NCI-H526 treated with DMSO at 0.1 percent for 48 hours (cell line): ENCODE measurements at regions not wholly inside any gene's neighbourhood (a gene's known extent, or its start where the extent isn't known, plus 50 kb on each side); places are given as distances from the start of the nearest gene placed in this dataset.
"Not testable (repeated sequence)": the region's sequence is repeated elsewhere in the genome, so short reads cannot be mapped to it uniquely, and the experiment has no call there.

Source experiments
- DNase-seq: peaks from one replicate; lab custom pipeline; 2025; lab: John Stamatoyannopoulos, UW

DNA sequence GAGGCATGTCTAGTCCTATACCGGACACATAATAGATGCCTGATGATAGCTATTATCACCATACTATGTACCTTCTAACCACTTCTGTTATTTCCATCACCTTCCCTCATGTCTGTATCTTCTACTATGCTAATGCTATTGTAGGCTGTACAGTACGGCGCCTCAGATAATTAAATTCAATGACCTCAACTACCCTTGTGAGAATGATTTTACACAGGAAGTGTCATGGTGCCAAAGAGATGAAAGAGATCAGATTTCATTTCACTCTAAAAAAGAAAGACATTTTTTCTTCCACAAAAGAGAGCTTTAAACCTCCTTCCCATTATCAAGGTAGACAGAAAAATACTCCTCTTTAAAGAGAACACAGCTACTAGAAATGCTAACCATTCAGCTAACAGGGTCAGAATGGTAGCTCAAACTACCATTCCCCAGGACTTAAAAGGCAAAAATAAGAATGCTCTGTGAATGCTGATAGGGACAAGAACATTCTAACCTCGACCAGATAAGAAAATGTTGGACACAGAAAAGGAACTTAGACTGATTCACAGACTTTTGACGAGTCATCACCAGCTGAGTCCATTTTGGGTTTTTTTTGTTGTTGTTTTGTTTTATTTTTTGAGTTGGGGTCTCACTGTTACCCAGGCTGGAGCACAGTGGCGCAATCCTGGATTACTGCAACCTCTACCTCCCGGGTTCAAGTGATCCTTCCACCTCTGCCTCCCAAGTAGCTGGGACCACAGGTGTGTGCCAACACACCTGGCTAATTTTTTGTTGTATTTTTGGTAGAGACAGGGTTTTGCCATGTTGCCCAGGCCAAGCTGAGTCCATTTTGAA lies 99.2 kb upstream of the RAPGEF2 start:
- no peak for DNase-seq

DNA sequence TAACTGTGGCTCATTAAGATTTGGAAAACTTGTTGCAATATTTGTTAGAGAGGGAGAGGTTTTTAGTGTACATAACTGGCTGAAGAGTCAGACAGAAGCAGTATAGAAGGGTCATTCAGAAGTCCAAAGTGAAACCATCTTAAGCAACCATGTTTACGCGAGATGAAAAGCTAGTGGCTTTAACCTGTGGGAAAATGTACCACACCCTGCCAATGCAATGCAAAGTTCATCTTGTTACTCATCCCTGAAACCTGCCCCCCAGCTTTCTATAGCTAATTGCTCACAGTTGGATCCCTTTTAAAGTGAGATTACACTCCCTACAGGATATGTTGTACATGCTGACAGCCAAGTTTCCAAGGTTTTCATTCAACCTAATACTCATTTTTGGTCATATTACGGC lies 96.7 kb upstream of the RAPGEF2 start:
- DNase-seq = no peak

DNA sequence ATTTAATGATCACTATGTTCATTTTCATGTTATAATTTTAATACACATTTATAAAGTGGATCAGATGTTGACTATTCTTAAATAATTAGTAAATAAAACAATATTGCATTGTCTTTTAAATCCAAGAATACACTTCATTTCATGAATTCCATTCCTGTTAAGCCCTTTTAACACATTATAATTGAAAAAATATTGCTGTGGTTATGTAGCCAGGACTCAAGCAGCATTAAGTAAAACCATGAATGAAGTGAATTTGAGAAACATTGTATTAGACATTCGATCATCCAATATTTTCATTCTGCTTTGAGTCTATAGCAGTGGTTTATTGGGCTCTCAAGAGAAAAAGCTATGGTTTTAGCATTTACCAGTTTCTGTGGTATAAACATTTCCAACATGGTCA lies 94.2 kb upstream of the RAPGEF2 start:
- DNase-seq = no peak

DNA sequence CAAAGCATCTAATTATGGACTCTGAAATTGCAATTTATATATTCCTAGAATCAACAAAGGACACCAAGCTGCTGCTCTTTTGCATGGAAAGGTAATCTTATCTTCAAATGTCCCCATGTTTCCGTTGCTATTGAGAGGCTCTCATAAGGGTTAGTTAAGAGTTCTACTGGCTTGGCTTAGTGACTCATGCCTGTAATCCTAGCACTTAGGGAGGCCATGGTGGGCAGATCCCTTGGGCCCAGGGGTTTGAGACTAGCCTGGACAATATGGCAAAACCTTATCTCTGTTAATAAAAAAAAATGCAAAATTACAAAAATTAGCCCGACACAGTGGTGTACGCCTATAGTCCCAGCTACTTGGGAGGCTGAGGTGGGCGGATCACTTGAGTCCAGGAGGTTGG lies 93.4 kb upstream of the RAPGEF2 start:
- no peak for DNase-seq

DNA sequence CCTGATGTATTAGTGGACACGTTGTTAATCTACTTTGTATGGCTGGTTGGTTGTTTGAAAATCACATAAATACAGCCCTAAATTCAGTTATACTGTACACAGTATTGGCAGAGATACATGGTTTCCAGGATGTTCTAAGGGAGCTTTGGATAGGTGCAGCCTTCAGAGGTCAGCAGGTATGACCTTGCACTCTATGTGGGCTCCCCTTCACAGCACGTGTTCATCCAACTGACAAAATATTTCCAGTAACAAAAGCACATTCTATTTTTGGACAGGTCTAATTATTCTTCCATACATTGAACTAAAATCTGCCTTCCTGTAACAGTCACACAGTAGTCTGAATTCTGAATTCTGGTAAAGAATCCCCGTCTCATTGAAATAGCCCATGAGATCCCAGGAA lies 92.8 kb upstream of the RAPGEF2 start:
- no peak for DNase-seq

DNA sequence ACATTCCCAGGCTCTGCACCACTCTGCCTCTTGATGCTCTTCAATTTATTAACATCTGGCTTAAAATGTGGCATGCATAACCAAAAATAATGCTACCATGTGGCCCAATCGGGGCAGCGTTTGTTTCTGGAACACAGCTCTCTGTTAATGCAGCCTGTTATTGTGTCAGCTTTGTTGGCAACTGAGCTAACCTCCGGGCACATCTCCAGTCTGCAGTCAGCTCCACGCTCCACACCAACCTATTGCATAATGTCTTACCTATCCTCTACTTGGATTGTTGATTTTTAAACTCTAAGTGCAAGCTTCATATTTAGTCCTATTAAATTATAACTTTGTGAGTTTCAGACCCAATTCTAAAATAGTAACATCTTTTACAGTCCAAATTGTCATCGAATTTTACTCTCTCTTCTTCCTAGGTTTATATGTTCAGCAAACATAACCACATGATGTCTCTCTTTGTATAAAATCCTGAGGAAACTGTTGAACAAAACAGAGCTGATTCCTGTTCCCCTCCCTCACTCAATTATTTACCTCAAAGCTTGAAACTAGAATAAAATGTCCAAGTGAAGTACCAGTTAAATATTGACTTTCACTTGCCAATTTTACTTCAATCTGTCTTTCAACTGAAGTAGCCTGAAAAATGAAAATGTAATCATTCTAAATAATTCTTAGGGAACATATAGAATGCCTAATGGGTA lies 92.2 kb upstream of the RAPGEF2 start:
- DNase-seq = no peak

DNA sequence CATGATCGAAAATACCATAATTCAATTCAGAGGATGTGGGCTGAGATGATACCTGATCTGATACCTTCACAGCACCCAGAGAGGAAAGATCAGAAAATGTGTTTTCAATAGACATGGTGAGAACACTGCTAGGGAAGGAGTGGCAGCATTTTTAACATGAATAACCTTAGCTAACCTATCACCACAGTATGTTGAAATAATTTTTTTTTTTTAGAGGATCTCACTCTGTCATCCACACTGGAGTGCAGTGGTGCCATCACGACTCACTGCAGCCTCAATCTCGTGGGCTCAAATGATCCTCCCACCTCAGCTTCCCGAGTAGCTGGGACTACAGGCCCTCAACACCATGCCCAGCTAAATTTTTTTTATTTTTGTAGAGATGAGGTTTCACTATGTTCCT lies 90.5 kb upstream of the RAPGEF2 start:
- no peak for DNase-seq

DNA sequence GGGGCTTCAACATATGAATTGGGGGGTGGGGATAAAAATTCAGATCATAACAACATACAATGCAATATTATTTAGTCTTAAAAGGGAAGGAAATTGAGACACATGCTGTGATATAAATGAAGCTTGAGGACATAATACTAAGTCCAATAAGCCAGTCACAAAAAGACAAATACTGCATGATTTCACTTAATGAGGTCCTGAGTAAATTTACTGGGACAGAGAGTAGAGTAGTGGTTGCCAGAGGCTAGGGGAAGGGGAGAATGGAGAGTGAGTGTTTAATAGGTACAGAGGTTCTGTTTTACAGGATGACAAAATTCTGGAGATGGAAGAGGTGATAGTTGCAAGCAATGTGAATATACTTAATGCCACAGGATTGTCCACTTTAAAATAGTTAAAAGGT lies 89.2 kb upstream of the RAPGEF2 start:
- DNase-seq = no peak

DNA sequence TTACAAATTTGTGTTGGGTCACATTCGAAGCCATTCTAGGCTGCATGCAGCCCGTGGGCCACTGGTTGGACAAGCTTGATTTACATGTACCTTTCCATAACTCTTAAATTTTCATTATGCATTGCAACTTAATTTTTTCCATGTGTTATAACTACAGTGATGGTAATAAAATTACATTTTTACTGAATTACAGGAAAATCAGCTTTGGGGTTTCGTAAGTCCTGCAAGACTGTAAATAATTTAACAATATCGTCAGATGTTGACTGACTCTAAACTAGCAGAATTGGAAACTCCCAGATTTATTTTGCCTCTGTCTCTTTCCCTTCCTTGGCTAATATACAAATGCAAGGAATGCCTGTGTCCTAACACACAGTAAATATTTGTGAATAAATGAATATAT lies 88.0 kb upstream of the RAPGEF2 start:
- DNase-seq = no peak

DNA sequence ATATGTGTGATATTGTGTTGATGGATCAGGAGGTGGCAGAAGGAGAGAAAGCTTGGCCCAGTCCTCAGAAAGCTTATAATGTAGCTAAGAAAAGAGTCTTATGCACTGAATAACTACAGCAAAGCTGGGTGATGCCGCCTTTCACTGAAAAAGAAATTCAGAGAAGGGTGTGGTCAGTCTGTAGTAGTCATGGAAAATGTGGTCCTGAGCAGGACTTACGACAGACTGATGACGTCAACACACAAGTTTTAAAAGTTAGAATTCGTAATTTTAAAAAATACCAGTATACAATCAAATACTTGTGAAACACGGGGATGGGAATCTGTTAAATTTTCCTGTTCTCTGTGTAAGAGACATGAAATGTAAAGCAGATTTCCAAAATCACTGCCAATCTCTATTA lies 87.0 kb upstream of the RAPGEF2 start:
- DNase-seq = no peak

DNA sequence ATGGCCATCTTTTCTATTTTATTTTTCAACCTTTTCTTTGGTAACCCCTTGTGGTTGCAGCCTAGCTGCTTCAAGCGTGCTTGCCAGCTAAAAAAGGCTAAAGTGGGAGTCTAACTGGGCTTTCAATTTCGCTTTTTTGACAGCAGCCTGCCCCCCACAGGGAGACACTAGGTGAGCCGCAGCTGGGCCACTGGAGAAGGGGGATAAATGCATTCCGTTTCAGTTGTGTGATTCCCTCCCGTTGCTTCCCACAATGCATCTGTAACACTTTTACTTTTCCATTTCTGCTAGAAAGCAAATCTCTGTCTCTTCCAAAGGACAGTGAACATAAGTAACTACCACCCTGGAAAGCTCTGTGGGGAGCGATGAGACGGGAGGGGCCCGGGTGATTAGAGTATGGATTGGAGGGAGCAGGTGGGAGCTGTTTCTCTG lies 86.3 kb upstream of the RAPGEF2 start:
- no peak for DNase-seq

DNA sequence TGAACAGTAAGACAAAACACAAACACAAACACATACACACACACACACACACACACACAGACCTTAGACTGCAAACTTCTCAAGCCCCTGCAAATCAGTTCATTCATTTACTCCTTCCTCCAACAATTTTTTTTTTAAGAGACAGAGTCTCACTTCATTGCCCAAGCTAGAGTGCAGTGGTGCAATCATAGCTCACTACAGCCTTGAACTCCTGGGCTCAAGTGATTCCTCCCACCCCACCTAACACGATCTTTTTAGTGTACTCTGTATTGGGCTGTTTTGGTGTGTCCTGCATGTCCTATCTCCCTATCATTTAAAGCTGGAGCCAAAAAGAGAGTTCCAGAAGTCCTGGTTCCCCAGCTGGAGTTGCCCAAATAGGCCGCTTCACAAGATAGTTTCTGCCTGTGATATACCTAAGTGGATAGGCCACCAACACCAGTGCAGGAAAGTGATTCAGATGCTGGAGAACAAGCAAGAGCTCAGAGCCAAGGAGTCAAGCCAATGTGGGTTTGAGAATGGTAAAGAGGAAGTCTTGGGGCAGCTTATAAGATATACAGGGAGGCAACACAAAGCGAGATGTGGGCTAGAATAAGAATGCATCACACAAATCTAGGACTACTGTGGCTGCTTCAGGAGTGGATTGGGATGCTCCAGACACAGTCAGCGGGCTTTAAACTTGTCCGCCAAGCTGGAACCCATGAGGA lies 85.4 kb upstream of the RAPGEF2 start:
- DNase-seq = no peak

DNA sequence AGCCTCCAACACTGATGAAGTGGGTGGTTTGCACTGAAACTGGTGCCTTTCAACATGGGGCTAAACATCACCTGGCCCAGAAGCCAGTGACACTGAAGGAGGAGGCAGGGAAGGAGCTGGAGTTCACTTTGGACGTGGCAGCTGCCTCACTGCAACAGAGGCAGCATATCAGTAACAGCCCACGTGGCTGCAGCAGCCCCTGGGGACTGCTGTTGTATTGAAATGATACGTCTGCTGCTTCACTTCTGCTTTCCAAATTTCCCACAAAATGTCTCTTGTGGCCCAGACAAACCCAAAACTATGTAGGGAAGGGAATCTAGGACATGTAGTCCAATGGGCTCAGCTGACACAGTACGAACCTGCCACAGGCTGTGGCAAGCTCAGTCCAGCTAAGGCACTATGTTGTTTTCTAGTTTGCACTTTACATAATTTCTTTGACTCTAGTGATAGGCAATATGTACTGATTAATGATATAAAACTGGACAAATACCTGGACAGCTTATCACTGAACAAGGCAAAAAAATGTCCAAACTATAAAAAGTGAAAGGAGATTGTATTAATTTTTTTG lies 84.7 kb upstream of the RAPGEF2 start:
- no peak for DNase-seq

DNA sequence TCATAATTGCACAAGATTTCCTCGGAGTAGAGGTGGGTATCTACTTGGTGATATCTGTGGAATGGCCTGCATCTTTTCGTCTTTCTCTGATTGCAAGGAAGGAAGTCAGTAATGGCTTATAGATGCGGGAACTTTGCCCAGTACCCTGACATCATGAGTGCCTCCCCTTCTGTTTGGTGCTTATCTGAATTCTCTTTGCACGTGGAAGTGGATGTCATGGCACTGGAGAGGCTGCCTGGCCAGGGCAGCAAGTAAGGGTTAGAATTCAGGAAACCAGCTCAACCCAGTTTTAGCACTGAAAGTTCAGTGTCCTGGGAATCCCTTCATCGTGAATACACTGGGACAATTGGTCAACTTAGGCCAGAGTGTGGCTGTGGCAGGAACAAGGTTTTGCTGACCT lies 83.5 kb upstream of the RAPGEF2 start:
- no peak for DNase-seq

DNA sequence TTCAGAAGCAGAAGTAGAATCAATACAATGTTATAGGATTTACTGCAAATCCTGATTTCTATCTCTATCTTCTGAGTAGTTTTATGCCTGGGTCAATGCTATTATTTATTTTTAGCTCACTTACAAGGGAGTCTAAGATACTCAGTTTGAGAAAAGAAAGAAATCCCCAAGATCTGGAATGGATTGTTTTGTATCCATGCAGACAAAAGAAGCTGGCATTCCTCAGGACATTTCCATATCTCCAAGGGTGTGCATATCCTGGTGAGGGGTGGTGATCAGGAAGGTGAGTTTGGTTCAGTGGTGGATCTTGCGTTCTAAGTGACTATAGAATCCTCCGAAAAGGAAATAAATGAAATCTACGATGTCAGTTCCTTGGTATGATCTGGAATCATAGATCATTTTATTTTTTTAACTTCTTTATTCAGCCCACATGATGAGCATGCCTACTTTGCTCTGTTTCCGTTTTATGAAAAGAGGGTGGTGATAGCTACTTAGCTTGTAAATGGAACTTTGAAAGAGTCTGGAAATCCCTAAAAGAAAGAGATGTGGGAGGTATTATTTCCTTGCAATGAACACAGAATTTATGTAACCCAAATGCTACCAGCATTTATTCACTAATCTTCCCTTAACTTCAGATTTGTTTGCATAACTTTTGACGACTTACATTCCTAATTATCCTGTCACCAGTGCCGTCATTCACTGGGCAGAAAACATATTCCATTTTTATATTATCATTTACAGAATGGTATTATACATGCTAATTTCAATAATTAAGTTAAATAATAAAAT lies 81.1 kb upstream of the RAPGEF2 start:
- no peak for DNase-seq

DNA sequence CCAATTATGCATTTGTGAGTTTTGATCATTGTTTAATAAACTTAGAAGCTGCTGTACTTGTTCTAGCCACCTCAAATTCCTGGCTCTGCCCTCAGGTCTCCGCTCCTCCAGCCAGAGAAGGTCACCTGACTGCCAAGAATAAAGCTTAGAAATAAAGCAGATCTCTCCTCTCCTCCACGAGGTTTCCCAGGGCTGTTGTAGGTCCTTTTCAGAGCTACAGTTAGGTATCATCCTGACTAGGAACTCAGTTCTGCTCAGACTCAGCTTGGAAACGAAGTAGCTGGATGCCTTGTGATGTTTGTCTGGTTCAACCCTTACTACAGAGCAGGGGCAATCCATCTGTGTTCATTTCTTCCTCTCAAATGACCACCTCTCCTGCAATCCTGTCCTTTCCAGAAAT lies 79.1 kb upstream of the RAPGEF2 start:
- DNase-seq = no peak

DNA sequence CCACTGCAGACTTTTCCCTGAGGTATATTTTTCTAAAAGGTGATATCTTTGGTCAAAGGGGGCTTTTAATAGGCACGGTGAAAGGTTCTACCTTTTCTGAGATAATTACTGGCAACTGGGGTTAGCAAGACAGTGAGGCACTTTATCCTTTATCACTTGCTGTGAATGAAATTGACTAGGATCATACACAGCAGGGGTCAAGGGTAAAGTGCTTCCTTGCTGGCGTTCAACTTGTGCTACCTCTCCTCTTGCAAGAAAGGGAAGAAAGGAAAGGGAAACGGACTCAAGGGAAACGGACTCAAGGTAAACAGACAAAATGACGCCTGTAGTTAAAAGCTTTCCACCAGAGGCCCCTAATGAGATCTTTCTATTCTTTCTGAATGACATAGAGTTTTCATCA lies 78.6 kb upstream of the RAPGEF2 start:
- no peak for DNase-seq

DNA sequence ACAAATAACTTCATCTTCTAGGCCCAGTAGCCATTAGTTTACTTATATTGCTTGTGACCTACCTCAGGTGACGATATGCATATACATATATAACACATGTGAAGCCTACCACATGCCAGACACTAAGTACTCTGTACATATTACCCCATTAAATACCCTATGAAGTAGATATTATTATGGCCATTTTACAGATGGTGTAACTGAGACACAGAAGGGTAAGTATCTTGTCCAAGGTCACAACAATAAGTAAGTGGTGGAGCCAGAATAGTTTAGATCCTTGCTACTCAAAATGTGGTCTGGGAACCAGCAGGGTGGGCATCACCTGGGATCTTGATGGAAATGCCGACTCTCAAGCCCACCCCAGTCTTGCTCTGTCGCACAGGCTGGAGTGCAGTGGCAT lies 78.1 kb upstream of the RAPGEF2 start:
- DNase-seq = no peak

DNA sequence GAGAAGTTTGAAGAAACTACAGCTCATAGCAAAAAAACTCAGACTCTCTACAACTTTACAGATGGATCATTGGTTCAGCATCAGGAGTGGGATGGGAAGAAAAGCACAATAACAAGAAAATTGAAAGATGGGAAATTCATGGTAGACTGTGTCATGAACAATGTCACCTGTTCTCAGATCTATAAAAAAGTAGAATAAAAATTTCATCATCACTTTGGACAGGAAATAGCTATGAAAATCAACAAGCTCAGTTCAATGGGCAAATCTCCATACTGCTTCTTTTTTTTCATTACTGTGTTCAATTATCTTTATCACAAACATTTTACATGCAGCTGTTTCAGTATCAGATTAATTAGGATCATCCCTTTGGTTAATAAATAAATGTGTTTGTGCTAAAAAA lies 76.5 kb upstream of the RAPGEF2 start:
- no peak for DNase-seq

DNA sequence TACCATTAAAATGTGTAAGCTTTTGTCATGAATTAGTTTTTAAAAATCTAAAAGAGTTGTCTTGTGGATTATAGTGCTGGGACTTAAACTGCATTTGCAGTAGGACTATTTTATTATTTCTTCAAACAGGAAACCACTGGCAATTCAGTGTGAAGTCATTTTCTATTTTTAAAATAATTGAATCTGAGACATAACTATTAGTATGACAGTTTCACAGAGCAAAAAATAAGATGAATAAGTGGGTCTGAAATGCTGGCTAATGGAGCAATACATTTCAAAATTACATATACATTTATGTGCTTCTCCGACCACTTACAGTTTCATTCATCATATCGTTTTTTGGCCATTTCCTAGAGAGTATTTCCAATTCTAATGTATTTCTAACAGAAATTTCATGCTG lies 75.3 kb upstream of the RAPGEF2 start:
- DNase-seq = no peak

DNA sequence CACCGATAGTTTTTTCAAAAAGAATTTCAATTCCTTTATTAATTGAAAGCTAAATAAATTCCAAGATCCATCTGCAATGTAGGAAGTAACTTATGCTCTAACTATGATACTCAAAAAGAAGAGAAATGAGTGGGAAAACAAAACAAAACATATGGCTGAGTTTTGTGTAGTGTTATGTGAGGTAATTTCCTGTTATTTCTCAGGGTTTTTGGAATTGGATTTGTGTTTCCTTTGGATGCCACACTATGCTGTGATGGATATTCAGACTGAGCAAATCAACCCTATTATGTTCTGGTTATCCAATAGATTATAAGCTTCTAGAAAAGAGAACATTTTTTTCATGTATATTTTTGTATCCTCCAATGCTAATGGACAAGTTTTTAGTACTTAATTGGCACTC lies 73.4 kb upstream of the RAPGEF2 start:
- DNase-seq = no peak

DNA sequence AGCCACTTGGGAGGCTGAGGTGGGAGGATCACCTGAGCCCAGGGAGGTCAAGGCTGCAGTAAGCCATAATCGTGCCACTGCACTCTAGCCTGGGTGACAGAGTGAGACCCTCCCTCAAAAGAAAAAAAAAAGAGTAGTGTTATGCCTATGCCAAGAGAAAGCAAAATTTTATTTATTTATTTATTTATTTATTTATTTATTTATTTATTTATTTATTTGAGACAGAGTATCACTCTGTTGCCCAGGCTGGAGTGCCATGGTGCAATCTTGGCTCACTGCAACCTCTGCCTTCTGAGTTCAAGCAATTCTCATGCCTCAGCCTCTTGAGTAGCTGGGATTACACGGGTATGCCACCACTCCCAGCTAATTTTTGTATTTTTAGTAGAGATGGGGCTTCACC lies 72.6 kb upstream of the RAPGEF2 start:
- not testable (repeated sequence) for DNase-seq
